Activated naive CD4-positive, alpha-beta T cell treated with anti-CD3 and anti-CD28 coated beads for 36 hours (primary cell): ENCODE measurements at regions not wholly inside any gene's neighbourhood (a gene's known extent, or its start where the extent isn't known, plus 50 kb on each side); places are given as distances from the start of the nearest gene placed in this dataset.

Experiments
- CTCF ChIA-PET: fragments of 350-600 bp; sonication (Branson Sonifier 250); formaldehyde crosslinking; loops from one replicate; lab custom pipeline; 2021; ENCODE audit warnings: antibody characterized with exemption; lab: Charles Lee
- DNase-seq: peaks from one replicate; pipeline ENCODE4 v3.0.0-alpha.2; 2020
- H3K27ac Mint-ChIP-seq: one replicate; pipeline ENCODE4 v1.8.0; 2021; ENCODE audit warnings: mild to moderate bottlenecking, mixed read lengths
- H3K27me3 Mint-ChIP-seq: one replicate; pipeline ENCODE4 v1.8.0; 2021; ENCODE audit warnings: low read depth, mixed read lengths
- H3K36me3 Mint-ChIP-seq: one replicate; pipeline ENCODE4 v1.8.0; 2021; ENCODE audit warnings: low read depth, mixed read lengths
- H3K4me1 Mint-ChIP-seq: one replicate; pipeline ENCODE4 v1.8.0; 2021; ENCODE audit warnings: low read depth, mixed read lengths
- H3K4me3 Mint-ChIP-seq: one replicate; pipeline ENCODE4 v1.8.0; 2021; ENCODE audit warnings: mild to moderate bottlenecking, moderate library complexity, mixed read lengths
- H3K9me3 Mint-ChIP-seq: one replicate; pipeline ENCODE4 v1.8.0; 2021; ENCODE audit warnings: mixed read lengths
- intact Hi-C: fragments of 100-400 bp; cut with micrococcal nuclease; formaldehyde crosslinking; loops from one replicate; pipeline ENCODE4 v1.15.1; 2023

- Mint-ChIP-seq H3K4me1 (no peaks in the 10 kb centered on the region), H3K9me3 (no peaks in the 10 kb centered on the region), H3K36me3 (no peaks in the 10 kb centered on the region), H3K27me3 (peaks cover 6% of the 10 kb centered on the region), H3K27ac (no peak overlapping the region), H3K4me3 (no peak overlapping the region)
- intact Hi-C loops = no loop called here
- DNase-seq = no peak
- CTCF ChIA-PET = interaction anchor here (0.6 to 1.0 kb wide), 2 partner anchors 11 to 40 kb away, joined by 3 read pairs; no protein-coding TSS in a partner anchor
Observed at GRCh38 chr12:13318231-13319015, 121.9 kb downstream of the EMP1 start.

GRCh38 chr12:13316587-13317246 lies 120.2 kb downstream of the EMP1 start:
- H3K9me3 Mint-ChIP-seq = no peaks in the 10 kb centered on the region
- CTCF ChIA-PET = interaction anchor here (0.7 kb wide), 1 partner anchor 43 kb away, joined by 3 read pairs; no protein-coding TSS in a partner anchor
- H3K4me1 Mint-ChIP-seq = no peaks in the 10 kb centered on the region
- H3K4me3 Mint-ChIP-seq = no peak overlapping the region
- no peaks in the 10 kb centered on the region for H3K36me3 Mint-ChIP-seq
- no peak overlapping the region for H3K27ac Mint-ChIP-seq
- peaks cover 6% of the 10 kb centered on the region for H3K27me3 Mint-ChIP-seq
- intact Hi-C loops = no loop called here
- no peak for DNase-seq

- Mint-ChIP-seq H3K9me3 (no peaks in the 10 kb centered on the region), H3K4me3 (no peak overlapping the region), H3K36me3 (no peaks in the 10 kb centered on the region), H3K27ac (no peak overlapping the region), H3K4me1 (no peaks in the 10 kb centered on the region), H3K27me3 (peaks cover 6% of the 10 kb centered on the region)
- CTCF ChIA-PET = no interaction called here
- intact Hi-C loops = no loop called here
- DNase-seq = no peak
Observed at GRCh38 chr12:13313886-13314285, 117.4 kb downstream of the EMP1 start.

- Mint-ChIP-seq H3K27me3 (peaks cover 7% of the 10 kb centered on the region), H3K27ac (no peak overlapping the region), H3K4me1 (no peaks in the 10 kb centered on the region), H3K4me3 (no peak overlapping the region), H3K9me3 (no peaks in the 10 kb centered on the region), H3K36me3 (no peaks in the 10 kb centered on the region)
- intact Hi-C loops = no loop called here
- DNase-seq = no peak
- CTCF ChIA-PET = no interaction called here
Observed at GRCh38 chr12:13311551-13311950, 115.0 kb downstream of the EMP1 start.

GRCh38 chr12:13307143-13307816 lies 110.8 kb downstream of the EMP1 start:
- no peaks in the 10 kb centered on the region for H3K9me3 Mint-ChIP-seq
- H3K4me1 Mint-ChIP-seq = no peaks in the 10 kb centered on the region
- CTCF ChIA-PET = interaction anchor here (0.6 to 1.1 kb wide), 2 partner anchors 11 to 29 kb away, joined by 3 read pairs; no protein-coding TSS in a partner anchor
- intact Hi-C loops = no loop called here
- no peak overlapping the region for H3K27ac Mint-ChIP-seq
- no peak overlapping the region for H3K4me3 Mint-ChIP-seq
- H3K36me3 Mint-ChIP-seq = no peaks in the 10 kb centered on the region
- peaks cover 22% of the 10 kb centered on the region for H3K27me3 Mint-ChIP-seq
- no peak for DNase-seq

GRCh38 chr12:13304924-13305323 lies 108.4 kb downstream of the EMP1 start:
- Mint-ChIP-seq H3K4me3 (no peak overlapping the region), H3K4me1 (no peaks in the 10 kb centered on the region), H3K36me3 (no peaks in the 10 kb centered on the region), H3K9me3 (no peaks in the 10 kb centered on the region), H3K27ac (no peak overlapping the region), H3K27me3 (peaks cover 26% of the 10 kb centered on the region)
- no peak for DNase-seq
- intact Hi-C loops = no loop called here
- CTCF ChIA-PET = no interaction called here

- Mint-ChIP-seq H3K9me3 (no peaks in the 10 kb centered on the region), H3K4me1 (no peaks in the 10 kb centered on the region), H3K27me3 (peaks cover 10% of the 10 kb centered on the region), H3K36me3 (no peaks in the 10 kb centered on the region), H3K27ac (no peak overlapping the region), H3K4me3 (no peak overlapping the region)
- intact Hi-C loops = no loop called here
- CTCF ChIA-PET = interaction anchor here (1.4 to 2.4 kb wide), 3 partner anchors 21 to 63 kb away, joined by 4 to 14 read pairs (median 12); no protein-coding TSS in a partner anchor
- no peak for DNase-seq
Observed at GRCh38 chr12:13299457-13299856, 102.9 kb downstream of the EMP1 start.

- CTCF ChIA-PET = interaction anchor here (1.2 kb wide), 1 partner anchor 69 kb away, joined by 3 read pairs; no protein-coding TSS in a partner anchor
- Mint-ChIP-seq H3K36me3 (no peaks in the 10 kb centered on the region), H3K27me3 (no peaks in the 10 kb centered on the region), H3K4me3 (no peak overlapping the region), H3K4me1 (no peaks in the 10 kb centered on the region), H3K9me3 (no peaks in the 10 kb centered on the region), H3K27ac (no peak overlapping the region)
- intact Hi-C loops = no loop called here
- DNase-seq = no peak
Observed at GRCh38 chr12:13293096-13293495, 96.6 kb downstream of the EMP1 start.

- no peaks in the 10 kb centered on the region for H3K4me1 Mint-ChIP-seq
- intact Hi-C loops = no loop called here
Observed at GRCh38 chr12:13289653-13290289, 93.2 kb downstream of the EMP1 start.

GRCh38 chr12:13288937-13289652 lies 92.6 kb downstream of the EMP1 start:
- no peaks in the 10 kb centered on the region for H3K9me3 Mint-ChIP-seq
- H3K27ac Mint-ChIP-seq = no peak overlapping the region
- H3K4me3 Mint-ChIP-seq = no peak overlapping the region
- CTCF ChIA-PET = interaction anchor here (0.7 kb wide), 1 partner anchor 13 kb away, joined by 3 read pairs; no protein-coding TSS in a partner anchor
- H3K4me1 Mint-ChIP-seq = no peaks in the 10 kb centered on the region
- intact Hi-C loops = no loop called here
- H3K27me3 Mint-ChIP-seq = no peaks in the 10 kb centered on the region
- DNase-seq = no peak
- H3K36me3 Mint-ChIP-seq = no peaks in the 10 kb centered on the region

More at GRCh38 chr12:13289653-13290289, 93.2 kb downstream of the EMP1 start:
- Mint-ChIP-seq H3K27me3 (no peaks in the 10 kb centered on the region), H3K4me3 (no peak overlapping the region), H3K36me3 (no peaks in the 10 kb centered on the region), H3K9me3 (no peaks in the 10 kb centered on the region), H3K27ac (no peak overlapping the region)
- no peak for DNase-seq
- CTCF ChIA-PET = interaction anchor here (0.7 to 2.1 kb wide), 2 partner anchors 12 kb away, joined by 3 to 6 read pairs; no protein-coding TSS in a partner anchor

- Mint-ChIP-seq H3K4me1 (no peaks in the 10 kb centered on the region), H3K27ac (no peak overlapping the region), H3K36me3 (no peaks in the 10 kb centered on the region), H3K27me3 (no peaks in the 10 kb centered on the region), H3K4me3 (no peak overlapping the region), H3K9me3 (no peaks in the 10 kb centered on the region)
- CTCF ChIA-PET = no interaction called here
- no peak for DNase-seq
- intact Hi-C loops = no loop called here
Observed at GRCh38 chr12:13288501-13288900, 92.0 kb downstream of the EMP1 start.
